GM23338 (cell line): ENCODE measurements at regions not wholly inside any gene's neighbourhood (a gene's known extent, or its start where the extent isn't known, plus 50 kb on each side); places are given as distances from the start of the nearest gene placed in this dataset.
A peak's percentile ranks its signal among the peaks of the same experiment; 100 is the strongest.

Source experiments
- ATAC-seq: fragments of 200-7000 bp; cut with Tn5 transposase; 3 replicates; pipeline ENCODE4 v1.9.1; 2020
- DNase-seq: peaks from one replicate; pipeline ENCODE4 v3.0.0-alpha.2; 2015; ENCODE audit warnings: low spot score
- H2AFZ ChIP-seq: fragments of 200-600 bp; sonication (generic); 2 replicates; pipeline ENCODE4 v1.8.0; 2016; ENCODE audit warnings: antibody characterized with exemption, mild to moderate bottlenecking, moderate library complexity
- H3F3A ChIP-seq: fragments of 200-600 bp; sonication (generic); replicated peaks from 2 replicates; pipeline ENCODE4 v1.8.0; 2017; ENCODE audit warnings: antibody characterized with exemption, mixed run types, low read depth
- H3K27ac ChIP-seq: fragments of 200-600 bp; sonication (generic); 2 replicates; pipeline ENCODE4 v1.6.1; 2016; ENCODE audit warnings: low read depth
- H3K27me3 ChIP-seq: fragments of 200-600 bp; sonication (generic); 2 replicates; pipeline ENCODE4 v1.8.0; 2016; ENCODE audit warnings: mild to moderate bottlenecking, mixed run types, moderate library complexity; ENCODE audit not compliant: insufficient read depth
- H3K36me3 ChIP-seq: fragments of 200-600 bp; sonication (generic); 2 replicates; pipeline ENCODE4 v1.8.0; 2016; ENCODE audit warnings: mild to moderate bottlenecking; ENCODE audit not compliant: insufficient read depth
- H3K4me1 ChIP-seq: fragments of 200-600 bp; sonication (generic); 2 replicates; pipeline ENCODE4 v1.8.0; 2016; ENCODE audit warnings: mild to moderate bottlenecking, moderate library complexity; ENCODE audit not compliant: insufficient read depth
- H3K4me2 ChIP-seq: fragments of 200-600 bp; sonication (generic); 2 replicates; pipeline ENCODE4 v1.7.1; 2017; ENCODE audit warnings: mixed run types
- H3K4me3 ChIP-seq: fragments of 200-600 bp; sonication (generic); 2 replicates; pipeline ENCODE4 v1.6.1; 2016; ENCODE audit warnings: mixed run types
- H3K79me2 ChIP-seq: fragments of 200-600 bp; sonication (generic); replicated peaks from 2 replicates; pipeline ENCODE4 v1.8.0; 2017; ENCODE audit warnings: mild to moderate bottlenecking; ENCODE audit not compliant: insufficient read depth
- H3K9me2 ChIP-seq: fragments of 200-600 bp; sonication (generic); 2 replicates; pipeline ENCODE4 v1.8.0; 2017; ENCODE audit not compliant: insufficient read depth
- H4K20me1 ChIP-seq: fragments of 200-600 bp; sonication (generic); replicated peaks from 2 replicates; pipeline ENCODE4 v1.8.0; 2017; ENCODE audit warnings: mild to moderate bottlenecking; ENCODE audit not compliant: insufficient read depth
- H3K27ac Mint-ChIP-seq: 2 replicates; pipeline ENCODE4 v1.8.0; 2020; ENCODE audit warnings: inconsistent platforms, mild to moderate bottlenecking, moderate library complexity, mixed read lengths
- H3K27me3 Mint-ChIP-seq: 3 replicates; pipeline ENCODE4 v1.8.0; 2022; ENCODE audit warnings: low read depth, mild to moderate bottlenecking, moderate library complexity, mixed read lengths, inconsistent platforms; ENCODE audit not compliant: insufficient read depth, poor library complexity
- H3K36me3 Mint-ChIP-seq: 3 replicates; pipeline ENCODE4 v1.8.0; 2021; ENCODE audit warnings: low read depth, mild to moderate bottlenecking, inconsistent platforms, moderate library complexity, mixed read lengths
- H3K4me1 Mint-ChIP-seq: 3 replicates; pipeline ENCODE4 v1.8.0; 2020; ENCODE audit warnings: mild to moderate bottlenecking, inconsistent platforms, mixed read lengths
- H3K4me3 Mint-ChIP-seq: 3 replicates; pipeline ENCODE4 v1.8.0; 2021; ENCODE audit warnings: moderate library complexity, mild to moderate bottlenecking, inconsistent platforms, mixed read lengths
- H3K9me3 Mint-ChIP-seq: 3 replicates; pipeline ENCODE4 v1.8.0; 2020; ENCODE audit warnings: moderate library complexity, mild to moderate bottlenecking, inconsistent platforms, mixed read lengths
- CREB1 ChIP-seq: fragments of 250-450 bp; sonication (Bioruptor Pico); IDR thresholded peaks from 2 replicates; pipeline ENCODE4 v1.5.0; 2020; ENCODE audit warnings: low read depth, mild to moderate bottlenecking, moderate library complexity
- CTCF ChIP-seq, 2 experiments: fragments of 200-600 bp in 1 of 2; sonication (generic) in 1 of 2; conservative IDR thresholded peaks; 2 replicates each; pipeline versions ENCODE4 v1.5.1 to v1.6.1; 2016 to 2017; ENCODE audit warnings: antibody characterized with exemption in 2 of 2, low read depth in 2 of 2, mild to moderate bottlenecking in 2 of 2, moderate library complexity in 1 of 2
- ETS1 ChIP-seq: IDR thresholded peaks from 2 replicates; pipeline ENCODE4 v1.6.1; 2016; ENCODE audit warnings: antibody characterized with exemption
- EZH2 ChIP-seq: fragments of 200-600 bp; sonication (generic); IDR thresholded peaks from one replicate; pipeline ENCODE4 v1.8.0; 2017; ENCODE audit warnings: antibody characterized with exemption, mild to moderate bottlenecking, low read depth; ENCODE audit not compliant: unreplicated experiment
- EZH2phosphoT487 ChIP-seq: fragments of 200-600 bp; sonication (generic); IDR thresholded peaks from one replicate; pipeline ENCODE4 v1.8.1; 2018; ENCODE audit warnings: antibody characterized with exemption; ENCODE audit not compliant: unreplicated experiment
- JUNB ChIP-seq: IDR thresholded peaks from one replicate; pipeline ENCODE4 v1.6.1; 2016; ENCODE audit warnings: antibody characterized with exemption; ENCODE audit not compliant: unreplicated experiment
- POLR2AphosphoS5 ChIP-seq: IDR thresholded peaks from 2 replicates; pipeline ENCODE4 v1.6.1; 2016; ENCODE audit warnings: antibody characterized with exemption, low read depth
- REST ChIP-seq: IDR thresholded peaks from one replicate; pipeline ENCODE4 v1.6.1; 2018; ENCODE audit warnings: antibody characterized with exemption; ENCODE audit not compliant: unreplicated experiment
- ZNF114 ChIP-seq: fragments of 250-450 bp; sonication (Bioruptor Pico); IDR thresholded peaks from 2 replicates; pipeline ENCODE4 v1.5.0; 2020; ENCODE audit warnings: mild to moderate bottlenecking, moderate library complexity
- ZNF462 ChIP-seq: fragments of 250-450 bp; sonication (Bioruptor Pico); IDR thresholded peaks from 2 replicates; pipeline ENCODE4 v1.5.0; 2020; ENCODE audit warnings: mild to moderate bottlenecking, moderate library complexity

GRCh38 chr6:147811913-147812629 lies 303.6 kb downstream of the SAMD5 start:
- Mint-ChIP-seq H3K9me3 (no peaks in the 10 kb centered on the region; the same call in 2 of the 3 replicates), H3K4me1 (no peaks in the 10 kb centered on the region), H3K4me3 (no peak overlapping the region), H3K27ac (no peak overlapping the region), H3K36me3 (no peaks in the 10 kb centered on the region), H3K27me3 (no peaks in the 10 kb centered on the region)
- Histone ChIP-seq H3F3A (no peaks in the 10 kb centered on the region), H3K4me2 (no peak overlapping the region), H4K20me1 (no peaks in the 10 kb centered on the region), H3K79me2 (no peaks in the 10 kb centered on the region), H3K27me3 (no peaks in the 10 kb centered on the region), H3K4me3 (no peak overlapping the region), H3K9me2 (no peaks in the 10 kb centered on the region), H3K36me3 (no peaks in the 10 kb centered on the region), H3K4me1 (no peaks in the 10 kb centered on the region), H2AFZ (peak overlapping the region; percentile 52; the same call in 1 of the 2 replicates), H3K27ac (no peak overlapping the region)
- TF ChIP-seq POLR2AphosphoS5, result no peak
- no peak for TF ChIP-seq EZH2
- no peak for TF ChIP-seq REST
- no peak for TF ChIP-seq ETS1
- no peak for TF ChIP-seq ZNF114
- no peak for TF ChIP-seq ZNF462
- no peak for TF ChIP-seq JUNB
- TF ChIP-seq CTCF (conservative IDR thresholded peaks at IDR 0.05; ENCODE audit: low read depth in 2 of 2), result no peak
- no peak for TF ChIP-seq EZH2phosphoT487
- no peak for TF ChIP-seq CREB1 (CRISPR knock-in tag)
- DNase-seq (no peak), ATAC-seq (no peak)
